Fibroblast of peridontal ligament (primary cell): ENCODE measurements at regions not wholly inside any gene's neighbourhood (a gene's known extent, or its start where the extent isn't known, plus 50 kb on each side); places are given as distances from the start of the nearest gene placed in this dataset.
"Not testable (repeated sequence)": the region's sequence is repeated elsewhere in the genome, so short reads cannot be mapped to it uniquely, and the experiment has no call there.

ENCODE experiments used
- DNase-seq: peaks from one replicate; pipeline ENCODE4 v3.0.0-alpha.2; 2010; ENCODE audit errors: extremely low read depth

- DNase-seq: no peak
These were observed 68.4 kb upstream of the SSBP3 start for GRCh38 chr1:54474310-54475251.

GRCh38 chr1:54471588-54471987 is 65.4 kb upstream of the SSBP3 start:
- DNase-seq: no peak

GRCh38 chr1:54469444-54469843 is 63.2 kb upstream of the SSBP3 start:
- not testable (repeated sequence) for DNase-seq

- DNase-seq: not testable (repeated sequence)
These were observed 62.3 kb upstream of the SSBP3 start for GRCh38 chr1:54468288-54469084.

GRCh38 chr1:54465351-54465811 is 59.2 kb upstream of the SSBP3 start:
- no peak for DNase-seq

GRCh38 chr1:54464477-54465146 is 58.4 kb upstream of the SSBP3 start:
- no peak for DNase-seq

- DNase-seq: no peak
These were observed 57.9 kb upstream of the SSBP3 start for GRCh38 chr1:54464031-54464476.

- DNase-seq: no peak
These were observed 57.3 kb upstream of the SSBP3 start for GRCh38 chr1:54463259-54464030.

- DNase-seq: no peak
These were observed 56.5 kb upstream of the SSBP3 start for GRCh38 chr1:54462597-54463258.

- DNase-seq: no peak
These were observed 55.8 kb upstream of the SSBP3 start for GRCh38 chr1:54461731-54462596.

- DNase-seq: no peak
These were observed 54.7 kb upstream of the SSBP3 start for GRCh38 chr1:54460861-54461387.

GRCh38 chr1:54460351-54460750 is 54.2 kb upstream of the SSBP3 start:
- DNase-seq: no peak

- DNase-seq: no peak
These were observed 53.6 kb upstream of the SSBP3 start for GRCh38 chr1:54459726-54460191.

GRCh38 chr1:54459140-54459539 is 52.9 kb upstream of the SSBP3 start:
- no peak for DNase-seq

GRCh38 chr1:54456921-54457529 is 50.8 kb upstream of the SSBP3 start:
- DNase-seq: no peak

GRCh38 chr1:54456361-54456760 is 50.2 kb upstream of the SSBP3 start:
- DNase-seq: no peak
